Choroid plexus epithelial cell (primary cell): ENCODE measurements at regions not wholly inside any gene's neighbourhood (a gene's known extent, or its start where the extent isn't known, plus 50 kb on each side); places are given as distances from the start of the nearest gene placed in this dataset.

Experiments
- DNase-seq: peaks from one replicate; pipeline ENCODE4 v3.0.0-alpha.2; 2010; ENCODE audit warnings: low read depth
- H3K4me3 ChIP-seq: 2 replicates; pipeline ENCODE4 v1.5.1; 2011; ENCODE audit warnings: low read depth, mild to moderate bottlenecking, control low read depth, low read length, moderate library complexity
- TF ChIP-seq, protein P1 (sequence below): conservative IDR thresholded peaks from 2 replicates; pipeline ENCODE4 v1.5.1; 2011; ENCODE audit warnings: low read depth, mild to moderate bottlenecking, control low read depth, inconsistent platforms, low read length, moderate library complexity

DNA sequence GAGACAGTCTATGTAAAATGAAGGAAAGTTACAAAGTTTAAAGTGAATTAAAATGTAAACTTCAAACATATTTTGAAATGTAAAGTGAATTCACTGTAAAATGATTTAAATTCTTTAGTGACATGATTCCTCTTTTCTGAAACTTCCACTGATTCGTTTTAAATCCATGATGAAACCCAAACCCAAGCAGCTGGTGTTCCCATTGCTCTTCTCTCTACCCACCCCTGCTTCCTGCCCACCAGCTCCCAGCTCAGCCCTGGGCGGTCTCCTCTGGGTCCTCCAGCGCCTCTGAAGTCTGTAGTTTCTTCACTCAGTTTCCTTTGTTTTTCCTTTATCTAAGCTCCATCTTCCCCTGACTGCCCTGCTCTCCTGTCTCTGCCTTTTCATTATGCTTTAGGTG lies 175.9 kb downstream of the SNX10 start:
- TF ChIP-seq, protein P1, sequence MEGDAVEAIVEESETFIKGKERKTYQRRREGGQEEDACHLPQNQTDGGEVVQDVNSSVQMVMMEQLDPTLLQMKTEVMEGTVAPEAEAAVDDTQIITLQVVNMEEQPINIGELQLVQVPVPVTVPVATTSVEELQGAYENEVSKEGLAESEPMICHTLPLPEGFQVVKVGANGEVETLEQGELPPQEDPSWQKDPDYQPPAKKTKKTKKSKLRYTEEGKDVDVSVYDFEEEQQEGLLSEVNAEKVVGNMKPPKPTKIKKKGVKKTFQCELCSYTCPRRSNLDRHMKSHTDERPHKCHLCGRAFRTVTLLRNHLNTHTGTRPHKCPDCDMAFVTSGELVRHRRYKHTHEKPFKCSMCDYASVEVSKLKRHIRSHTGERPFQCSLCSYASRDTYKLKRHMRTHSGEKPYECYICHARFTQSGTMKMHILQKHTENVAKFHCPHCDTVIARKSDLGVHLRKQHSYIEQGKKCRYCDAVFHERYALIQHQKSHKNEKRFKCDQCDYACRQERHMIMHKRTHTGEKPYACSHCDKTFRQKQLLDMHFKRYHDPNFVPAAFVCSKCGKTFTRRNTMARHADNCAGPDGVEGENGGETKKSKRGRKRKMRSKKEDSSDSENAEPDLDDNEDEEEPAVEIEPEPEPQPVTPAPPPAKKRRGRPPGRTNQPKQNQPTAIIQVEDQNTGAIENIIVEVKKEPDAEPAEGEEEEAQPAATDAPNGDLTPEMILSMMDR = no peak
- no peak overlapping the region for H3K4me3 ChIP-seq
- DNase-seq = no peak

DNA sequence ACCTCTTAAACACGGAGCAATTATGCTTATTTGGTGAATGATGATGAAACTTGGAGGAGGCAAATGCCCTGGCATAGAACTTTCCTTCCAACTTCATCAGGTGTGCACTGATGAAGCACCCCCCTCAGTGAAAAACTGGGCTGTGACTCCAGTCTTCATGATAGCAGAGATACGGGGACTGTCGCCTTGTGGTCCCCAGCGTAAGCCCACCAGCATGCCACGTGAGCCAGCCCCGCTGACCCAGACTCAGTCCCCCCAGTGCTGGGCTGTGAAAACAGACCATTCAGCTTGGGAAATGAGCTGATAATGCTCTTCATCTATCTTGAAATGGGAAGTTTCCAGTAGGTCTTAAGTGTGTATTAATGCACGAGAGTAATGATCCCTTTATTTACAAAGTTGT lies 177.0 kb downstream of the SNX10 start:
- no peak overlapping the region for H3K4me3 ChIP-seq
- TF ChIP-seq, protein P1 = no peak
- DNase-seq = no peak

DNA sequence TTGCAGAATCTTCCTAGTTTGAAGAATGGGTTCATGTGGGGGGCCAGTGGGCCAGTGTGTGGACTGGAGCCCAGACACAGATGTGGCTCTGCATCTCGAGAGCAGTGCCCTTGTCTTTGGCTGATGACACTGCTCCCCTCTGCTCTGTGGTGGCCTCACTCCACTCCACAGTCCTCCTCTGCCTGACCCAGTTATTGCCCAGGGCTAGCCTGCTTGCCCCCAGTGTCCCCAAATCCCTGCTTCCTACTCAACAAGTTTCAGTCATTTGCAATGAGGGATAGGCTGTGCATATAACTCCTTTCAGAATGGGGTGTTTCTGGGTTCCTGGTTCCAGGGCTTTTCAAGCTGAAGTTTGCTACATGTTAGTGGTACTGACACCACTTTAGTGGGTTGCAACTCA lies 177.5 kb downstream of the SNX10 start:
- TF ChIP-seq, protein P1 = no peak
- DNase-seq = no peak
- no peak overlapping the region for H3K4me3 ChIP-seq

DNA sequence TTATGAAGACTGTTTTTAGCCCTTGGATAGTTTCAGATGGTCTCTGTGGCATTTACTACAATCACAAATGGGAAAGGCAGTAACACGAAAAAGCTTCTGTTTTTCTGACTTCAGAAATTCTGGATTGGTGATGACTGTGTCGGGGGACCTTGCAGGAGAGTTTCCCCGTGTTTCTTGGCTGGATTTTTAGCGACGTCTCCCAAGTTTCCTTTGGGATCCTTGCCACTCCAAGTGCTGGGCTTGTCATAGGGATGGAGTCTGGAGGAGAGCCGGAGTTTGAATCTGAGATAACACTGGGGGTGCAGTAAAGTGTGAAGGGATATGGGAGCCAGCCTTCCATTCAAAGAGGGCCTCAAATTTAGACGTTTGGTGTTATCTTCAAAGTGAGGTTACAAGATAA lies 179.0 kb downstream of the SNX10 start:
- no peak overlapping the region for H3K4me3 ChIP-seq
- no peak for DNase-seq
- TF ChIP-seq, protein P1 = no peak

DNA sequence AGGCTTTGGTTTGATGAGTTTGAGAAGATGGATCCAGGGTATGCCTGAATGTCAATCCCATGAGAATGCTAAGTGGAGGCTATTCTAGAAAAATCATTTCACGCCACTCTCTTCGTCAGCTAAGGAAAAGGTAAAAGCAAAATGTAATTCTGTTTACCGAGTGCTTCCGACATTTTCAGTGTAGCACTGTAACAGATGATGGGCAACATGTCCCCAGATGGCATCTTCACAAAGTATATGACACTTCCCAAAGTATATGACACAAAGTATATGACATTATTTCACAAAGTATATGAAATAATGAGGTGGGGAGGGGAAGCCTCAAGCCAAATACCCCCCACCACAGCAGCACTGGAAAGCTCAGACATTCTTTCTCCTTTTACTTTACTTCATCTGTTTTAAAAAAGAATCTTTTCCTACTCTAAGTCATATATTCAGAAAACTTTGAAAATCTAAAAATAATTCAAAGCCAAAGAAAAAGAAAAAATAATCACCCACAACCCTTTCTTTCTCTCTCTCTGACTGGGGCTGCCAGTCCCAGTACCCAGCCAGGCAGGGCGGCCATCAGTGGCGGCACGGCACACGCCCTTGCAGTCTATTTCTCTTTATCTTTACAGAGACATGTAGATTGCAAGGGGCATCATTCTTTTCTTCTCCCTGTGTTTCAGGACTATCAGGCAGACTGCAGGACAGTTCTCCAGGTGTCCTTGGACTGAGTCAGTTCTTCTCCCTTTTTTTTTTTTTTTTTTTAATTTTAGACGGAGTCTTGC lies 179.8 kb downstream of the SNX10 start:
- TF ChIP-seq, protein P1 = no peak
- H3K4me3 ChIP-seq = no peak overlapping the region
- no peak for DNase-seq

DNA sequence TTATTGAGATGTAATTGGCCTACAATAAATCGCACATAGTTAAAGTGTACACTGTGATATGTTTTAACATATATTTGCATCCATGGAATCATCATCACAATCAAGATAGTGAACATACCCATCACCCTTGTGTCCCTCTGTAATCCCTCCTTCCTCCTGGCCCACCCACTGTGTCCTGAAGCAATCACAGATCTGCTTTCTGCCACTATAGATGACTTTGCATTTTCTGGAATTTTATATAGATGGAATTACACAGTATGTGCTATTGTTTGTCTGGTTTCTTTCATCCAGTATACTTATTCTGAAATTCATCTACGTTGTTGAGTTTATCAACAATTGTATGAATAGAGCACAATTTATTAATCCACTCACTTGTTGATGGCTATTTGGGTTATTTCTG lies 181.3 kb downstream of the SNX10 start:
- no peak for DNase-seq
- H3K4me3 ChIP-seq = no peak overlapping the region
- TF ChIP-seq, protein P1 = no peak

DNA sequence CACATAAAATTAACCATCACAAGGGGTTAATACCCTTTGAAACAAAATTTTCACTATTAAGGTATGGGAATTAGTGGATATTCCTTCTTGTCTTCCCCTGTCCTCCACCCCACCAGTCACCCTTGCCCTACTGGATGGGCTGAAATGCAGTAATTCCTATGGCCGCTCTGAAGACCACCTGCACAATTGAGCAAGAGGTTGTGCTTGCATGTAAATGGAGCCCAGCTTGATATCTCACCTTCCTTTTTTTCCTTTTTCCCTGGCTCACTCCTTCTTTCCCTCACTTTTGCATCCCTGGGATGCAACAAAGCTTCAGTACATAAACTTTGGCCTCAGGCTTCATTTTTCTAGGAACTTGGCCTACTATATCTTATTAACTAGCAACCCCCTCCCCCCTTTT lies 184.6 kb downstream of the SNX10 start:
- no peak overlapping the region for H3K4me3 ChIP-seq
- TF ChIP-seq, protein P1 = no peak
- no peak for DNase-seq
